ENCODE measurements at regions not wholly inside any gene's neighbourhood (a gene's known extent, or its start where the extent isn't known, plus 50 kb on each side); places are given as distances from the start of the nearest gene placed in this dataset.
A peak's percentile ranks its signal among the peaks of the same experiment; 100 is the strongest.
"Not testable (repeated sequence)": the region's sequence is repeated elsewhere in the genome, so short reads cannot be mapped to it uniquely, and the experiment has no call there.

- no peak for DNase-seq
These were observed 1588.8 kb downstream of the REEP3 start for GRCh38 chr10:65110009-65110408.

DNA sequence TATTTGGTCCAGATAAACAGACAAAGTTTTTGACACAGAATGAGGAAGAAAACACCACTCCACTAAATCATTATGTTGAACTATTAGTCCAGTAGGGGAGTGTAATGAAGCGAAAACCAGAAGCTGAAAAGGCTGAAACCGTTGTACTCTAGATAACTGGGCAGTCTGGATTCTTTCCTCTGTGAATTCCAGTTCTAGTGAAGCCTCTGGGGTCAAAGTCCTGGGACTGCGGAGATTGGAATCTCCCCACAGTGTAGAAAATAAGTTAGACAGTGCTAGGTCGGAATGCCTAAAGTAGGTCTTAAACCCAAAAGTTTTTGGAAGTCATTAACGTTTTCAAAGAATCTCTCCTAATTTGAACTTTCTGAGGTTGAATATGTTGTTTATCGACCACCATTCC is 1589.9 kb downstream of the REEP3 start:
- not testable (repeated sequence) for DNase-seq

DNA sequence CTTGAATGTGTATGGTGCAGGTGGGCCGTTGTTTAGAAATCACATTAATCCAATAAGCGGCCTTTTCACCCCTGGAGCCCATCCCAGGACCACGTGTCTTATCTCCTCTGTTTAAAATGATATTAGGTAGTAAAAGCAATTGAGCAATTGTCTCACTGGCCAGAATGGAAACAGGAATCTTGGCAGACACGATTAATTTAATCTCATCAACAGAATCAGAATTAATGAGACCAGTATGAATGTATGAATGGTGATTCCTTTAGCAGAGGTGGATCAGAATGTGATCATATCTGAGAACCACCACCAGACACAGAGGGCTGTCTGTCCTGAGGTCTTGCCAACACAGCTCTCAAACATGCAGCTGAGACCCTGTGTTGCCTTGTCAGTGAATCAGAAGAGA is 1591.4 kb downstream of the REEP3 start:
- no peak for DNase-seq

GRCh38 chr10:65123120-65123519 is 1601.9 kb downstream of the REEP3 start:
- no peak for DNase-seq

DNA sequence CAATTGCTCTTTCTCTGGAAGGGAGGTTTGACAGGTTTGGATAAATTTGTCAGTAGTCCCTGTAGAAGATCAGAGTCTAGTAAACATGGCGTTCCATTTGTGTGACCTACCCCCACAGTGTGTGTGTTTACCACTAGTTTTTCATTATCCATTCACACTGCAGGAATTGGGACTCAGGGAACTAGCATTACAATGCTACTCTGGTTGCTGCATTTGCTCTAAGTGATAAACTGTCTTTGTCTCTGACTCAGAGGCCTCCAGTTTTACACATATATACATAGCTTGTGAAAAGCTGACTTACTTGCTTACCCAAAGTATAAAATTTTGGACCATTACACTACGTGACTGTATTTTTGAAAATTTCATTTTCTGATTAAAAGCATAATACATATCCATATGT is 1604.0 kb downstream of the REEP3 start:
- DNase-seq = no peak

GRCh38 chr10:65126288-65126687 is 1605.1 kb downstream of the REEP3 start:
- no peak for DNase-seq

DNA sequence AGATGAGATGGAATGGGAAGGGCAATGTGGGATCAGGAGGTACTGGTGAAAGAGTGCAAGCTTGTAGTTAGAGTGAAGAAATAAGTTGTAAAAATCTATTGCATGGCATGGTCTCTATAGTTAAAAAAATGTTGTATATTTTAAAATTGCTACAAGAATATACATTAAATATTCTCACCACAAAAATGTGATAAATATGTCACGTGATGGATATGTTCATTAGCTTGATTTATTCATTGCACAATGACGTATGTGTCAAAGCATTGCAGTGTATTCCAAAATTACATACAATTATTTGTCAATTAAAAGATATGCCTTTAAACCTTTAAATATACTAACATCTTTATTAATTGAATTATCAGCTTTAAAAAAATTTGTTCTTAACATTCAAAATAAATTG is 1607.1 kb downstream of the REEP3 start:
- DNase-seq = no peak

DNA sequence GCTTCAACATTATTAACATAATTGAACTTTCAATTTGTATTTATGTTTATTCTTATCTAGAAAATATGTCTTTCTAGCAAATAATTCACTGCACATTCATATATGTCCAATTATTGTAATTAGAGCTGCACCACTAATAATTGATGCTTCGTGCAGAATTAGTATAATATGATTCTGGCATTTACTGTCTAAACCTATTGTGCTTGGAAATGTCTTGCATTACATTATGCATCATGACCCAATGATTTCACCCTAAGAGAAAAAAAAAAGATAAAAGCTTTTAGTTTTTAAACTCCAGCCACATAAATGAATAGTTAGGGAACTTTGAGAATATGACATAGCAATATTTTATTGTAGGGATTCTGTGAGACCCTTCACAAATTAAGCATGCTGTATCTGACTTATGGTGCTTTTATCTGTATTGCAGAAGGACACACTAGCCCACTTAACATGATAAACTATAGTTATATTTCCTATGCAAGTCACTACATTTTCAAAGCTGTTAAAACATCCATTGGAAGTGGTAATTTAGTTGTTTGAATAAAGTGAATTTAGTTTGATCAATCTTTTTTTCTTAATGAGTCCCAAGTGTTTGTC is 1609.1 kb downstream of the REEP3 start:
- DNase-seq = no peak

- DNase-seq = no peak
These were observed 1612.5 kb downstream of the REEP3 start for GRCh38 chr10:65133652-65134051.

GRCh38 chr10:65135508-65135907 is 1614.3 kb downstream of the REEP3 start:
- DNase-seq = no peak

DNA sequence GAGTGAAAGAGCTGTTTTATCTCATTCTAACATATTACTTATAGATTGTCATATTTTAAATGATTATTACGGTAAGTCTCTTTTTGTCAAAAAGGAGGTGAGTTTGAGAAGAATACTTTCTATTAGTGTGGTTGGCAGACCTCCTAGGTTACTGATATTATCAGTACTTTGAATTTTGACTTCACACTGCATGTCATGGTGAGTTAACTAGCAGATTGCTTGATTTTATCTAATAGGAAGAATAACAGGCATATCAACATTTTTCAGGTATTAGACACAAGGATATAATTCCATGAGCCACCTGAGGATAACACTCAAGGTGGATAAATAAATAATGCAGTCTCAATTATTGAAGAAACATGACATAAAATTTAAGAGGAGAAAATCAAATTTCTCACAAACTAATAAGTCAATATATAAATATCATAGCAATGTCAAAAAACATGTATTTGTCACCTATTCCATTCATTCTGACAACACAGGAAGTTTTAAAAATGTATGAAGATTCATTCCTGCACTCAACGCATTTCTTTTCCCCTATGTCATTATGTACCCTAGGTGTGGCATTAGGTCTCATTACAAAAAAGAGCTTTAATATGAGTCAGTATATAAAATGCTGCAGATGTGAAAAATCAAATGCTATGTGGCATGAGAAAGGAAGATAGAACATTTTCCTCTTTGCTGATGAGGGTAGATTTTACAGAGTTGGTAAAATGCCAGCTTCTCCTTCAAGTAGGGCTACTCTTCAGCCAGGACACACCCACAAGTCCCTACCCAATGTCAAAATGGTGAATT is 1621.6 kb downstream of the REEP3 start:
- no peak for DNase-seq

DNA sequence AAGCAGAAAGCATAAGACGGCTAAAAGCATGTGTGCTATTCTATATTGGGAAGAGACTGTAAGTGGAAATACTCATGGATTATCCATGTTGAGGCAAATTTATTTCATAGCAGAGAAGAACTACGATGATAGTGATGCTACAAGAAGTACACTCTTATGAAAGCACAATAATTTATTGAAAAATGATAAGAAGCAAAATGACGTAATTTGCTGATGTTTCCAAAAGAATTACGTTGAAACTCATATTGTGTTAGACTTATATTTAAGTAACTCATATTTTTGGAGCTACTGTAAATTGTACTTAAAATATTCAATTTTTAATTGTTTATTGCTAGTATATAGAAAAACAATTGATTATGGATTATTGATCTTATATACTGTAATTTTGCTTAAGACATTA is 1622.5 kb downstream of the REEP3 start:
- DNase-seq = no peak

- no peak for DNase-seq
These were observed 1628.7 kb downstream of the REEP3 start for GRCh38 chr10:65149878-65150277.

GRCh38 chr10:65166272-65166671 is 1645.1 kb downstream of the REEP3 start:
- no peak for DNase-seq

GRCh38 chr10:65172249-65172648 is 1651.0 kb downstream of the REEP3 start:
- no peak for DNase-seq

GRCh38 chr10:65176994-65177393 is 1655.8 kb downstream of the REEP3 start:
- no peak for DNase-seq

- no peak for DNase-seq
These were observed 1662.0 kb downstream of the REEP3 start for GRCh38 chr10:65183236-65183635.

DNA sequence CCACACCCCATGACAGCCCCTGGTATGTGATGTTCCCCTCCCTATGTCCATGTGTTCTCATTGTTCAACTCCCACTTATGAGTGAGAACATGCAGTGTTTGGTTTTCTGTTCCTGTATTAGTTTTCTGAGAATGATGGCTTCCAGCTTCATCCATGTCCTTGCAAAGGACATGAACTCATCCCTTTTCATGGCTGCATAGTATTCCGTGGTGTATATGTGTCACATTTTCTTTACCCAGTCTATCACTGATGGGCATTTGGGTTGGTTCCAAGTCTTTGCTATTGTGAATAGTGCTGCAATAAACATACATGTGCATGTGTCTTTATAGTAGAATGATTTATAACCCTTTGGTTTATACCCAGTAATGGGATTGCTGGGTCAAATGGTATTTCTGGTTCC is 1665.5 kb downstream of the REEP3 start:
- DNase-seq = not testable (repeated sequence)

GRCh38 chr10:65194126-65194525 is 1672.9 kb downstream of the REEP3 start:
- no peak for DNase-seq

- no peak for DNase-seq
These were observed 1673.4 kb downstream of the REEP3 start for GRCh38 chr10:65194555-65194954.

GRCh38 chr10:65196111-65196510 is 1674.9 kb downstream of the REEP3 start:
- no peak for DNase-seq

DNA sequence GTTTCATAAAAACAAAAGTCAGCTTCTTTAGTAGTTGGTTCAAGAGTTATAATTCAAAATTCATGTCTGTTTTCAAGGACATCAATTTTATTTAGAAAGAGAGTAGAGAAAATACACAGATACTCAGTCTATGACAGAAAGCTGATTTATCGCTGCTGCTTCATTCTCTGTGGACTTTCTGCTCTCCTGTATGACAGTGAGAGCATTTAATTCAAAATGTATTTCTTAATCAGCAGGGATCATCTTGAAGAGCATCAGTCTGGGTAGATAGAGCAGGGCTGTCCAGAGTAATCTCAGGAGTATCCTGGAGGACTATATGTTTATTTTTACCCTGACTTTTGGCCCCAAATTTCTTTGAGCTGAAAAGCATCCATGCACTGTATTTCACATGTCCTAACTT is 1676.7 kb downstream of the REEP3 start:
- DNase-seq = no peak

GRCh38 chr10:65201491-65201890 is 1680.3 kb downstream of the REEP3 start:
- no peak for DNase-seq

DNA sequence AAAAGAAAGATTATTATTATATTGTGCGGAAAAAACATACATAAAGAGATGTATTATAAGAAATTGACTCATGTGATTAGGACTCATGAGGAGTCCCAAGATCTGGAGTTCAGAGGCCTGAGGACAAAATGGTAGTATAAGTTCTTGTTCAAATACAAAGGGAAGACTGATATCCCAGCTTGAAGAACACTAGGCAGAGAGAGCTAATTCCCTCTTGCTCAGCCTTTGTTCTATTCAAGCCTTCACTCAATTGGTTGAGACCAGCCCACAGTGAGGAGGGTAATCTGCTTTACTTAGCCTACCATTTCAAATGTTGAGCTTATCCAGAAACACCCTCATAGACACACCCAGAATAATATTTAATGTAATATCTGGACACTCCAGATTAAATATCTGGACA is 1683.8 kb downstream of the REEP3 start:
- peak; percentile 18 for DNase-seq

- DNase-seq = no peak
These were observed 1692.0 kb downstream of the REEP3 start for GRCh38 chr10:65213170-65213569.

Measured in NCI-H82 (cell line).